K562 (cell line): ENCODE measurements at regions not wholly inside any gene's neighbourhood (a gene's known extent, or its start where the extent isn't known, plus 50 kb on each side); places are given as distances from the start of the nearest gene placed in this dataset.

Experiments used
- ELF2 ChIP-seq: fragments of 250-450 bp; sonication (Bioruptor Pico); IDR thresholded peaks from 2 replicates; pipeline ENCODE4 v1.5.0; 2021; ENCODE audit warnings: mild to moderate bottlenecking
- KHSRP ChIP-seq: fragments of 450-650 bp; IDR thresholded peaks from 2 replicates; pipeline ENCODE4 v1.6.1; 2017
- ZNF592 ChIP-seq: fragments of 450-650 bp; IDR thresholded peaks from 2 replicates; pipeline ENCODE4 v1.6.1; 2017; ENCODE audit warnings: antibody characterized with exemption, mild to moderate bottlenecking
- TF ChIP-seq, protein P1 (sequence below): fragments of 450-650 bp; IDR thresholded peaks from 2 replicates; pipeline ENCODE4 v1.6.1; 2014; ENCODE audit warnings: low read depth, mild to moderate bottlenecking, moderate library complexity, borderline replicate concordance

DNA sequence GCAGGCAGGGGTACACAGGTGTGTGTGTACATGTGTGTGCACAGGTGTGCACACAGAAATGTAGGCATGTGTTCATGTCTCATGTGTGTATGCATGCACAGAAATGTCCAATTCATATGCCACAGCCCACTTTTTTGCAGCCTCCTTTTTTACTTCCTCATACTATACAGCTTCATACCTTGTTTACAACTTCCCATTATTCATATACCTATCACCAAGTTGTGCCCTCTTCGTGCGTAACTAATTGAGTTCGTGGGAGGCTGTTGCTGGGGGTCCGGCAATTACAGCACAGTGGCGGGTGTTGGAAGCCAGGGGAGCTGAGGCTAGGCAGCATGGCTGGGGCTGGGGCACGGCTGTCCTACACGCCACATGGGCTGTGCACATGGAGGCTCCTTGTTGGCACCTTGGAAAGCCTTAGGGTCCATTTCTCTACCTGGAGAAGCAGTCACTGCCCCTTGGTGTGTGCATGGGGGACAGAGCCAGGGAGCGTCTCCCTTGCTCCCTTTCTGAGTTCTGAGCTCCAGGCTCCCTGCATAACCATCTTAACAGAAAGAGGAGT is 266.7 kb downstream of the ENGASE start (continued):
- TF ChIP-seq, protein P1, sequence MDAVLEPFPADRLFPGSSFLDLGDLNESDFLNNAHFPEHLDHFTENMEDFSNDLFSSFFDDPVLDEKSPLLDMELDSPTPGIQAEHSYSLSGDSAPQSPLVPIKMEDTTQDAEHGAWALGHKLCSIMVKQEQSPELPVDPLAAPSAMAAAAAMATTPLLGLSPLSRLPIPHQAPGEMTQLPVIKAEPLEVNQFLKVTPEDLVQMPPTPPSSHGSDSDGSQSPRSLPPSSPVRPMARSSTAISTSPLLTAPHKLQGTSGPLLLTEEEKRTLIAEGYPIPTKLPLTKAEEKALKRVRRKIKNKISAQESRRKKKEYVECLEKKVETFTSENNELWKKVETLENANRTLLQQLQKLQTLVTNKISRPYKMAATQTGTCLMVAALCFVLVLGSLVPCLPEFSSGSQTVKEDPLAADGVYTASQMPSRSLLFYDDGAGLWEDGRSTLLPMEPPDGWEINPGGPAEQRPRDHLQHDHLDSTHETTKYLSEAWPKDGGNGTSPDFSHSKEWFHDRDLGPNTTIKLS, result no peak
- TF ChIP-seq ZNF592, result no peak
- TF ChIP-seq KHSRP, result no peak
- no peak for TF ChIP-seq ELF2
